Astrocyte (in vitro differentiated cells and primary cell): ENCODE measurements at regions not wholly inside any gene's neighbourhood (a gene's known extent, or its start where the extent isn't known, plus 50 kb on each side); places are given as distances from the start of the nearest gene placed in this dataset.

ENCODE experiments used
- CTCF ChIP-seq: IDR thresholded peaks from 2 replicates; pipeline ENCODE4 v1.5.1; 2011; ENCODE audit warnings: low read depth, mild to moderate bottlenecking, inconsistent platforms, low read length, moderate library complexity; ENCODE audit not compliant: insufficient read depth
- EZH2 ChIP-seq: IDR thresholded peaks from 2 replicates; pipeline ENCODE4 v1.6.1; 2012; ENCODE audit warnings: mild to moderate bottlenecking, low read length, inconsistent platforms; ENCODE audit not compliant: insufficient read depth

GRCh38 chr11:13107544-13108044 is 98.5 kb downstream of the RASSF10 start:
- TF ChIP-seq CTCF (no peak), EZH2 (no peak)
